ENCODE measurements at regions not wholly inside any gene's neighbourhood (a gene's known extent, or its start where the extent isn't known, plus 50 kb on each side); places are given as distances from the start of the nearest gene placed in this dataset.

DNA sequence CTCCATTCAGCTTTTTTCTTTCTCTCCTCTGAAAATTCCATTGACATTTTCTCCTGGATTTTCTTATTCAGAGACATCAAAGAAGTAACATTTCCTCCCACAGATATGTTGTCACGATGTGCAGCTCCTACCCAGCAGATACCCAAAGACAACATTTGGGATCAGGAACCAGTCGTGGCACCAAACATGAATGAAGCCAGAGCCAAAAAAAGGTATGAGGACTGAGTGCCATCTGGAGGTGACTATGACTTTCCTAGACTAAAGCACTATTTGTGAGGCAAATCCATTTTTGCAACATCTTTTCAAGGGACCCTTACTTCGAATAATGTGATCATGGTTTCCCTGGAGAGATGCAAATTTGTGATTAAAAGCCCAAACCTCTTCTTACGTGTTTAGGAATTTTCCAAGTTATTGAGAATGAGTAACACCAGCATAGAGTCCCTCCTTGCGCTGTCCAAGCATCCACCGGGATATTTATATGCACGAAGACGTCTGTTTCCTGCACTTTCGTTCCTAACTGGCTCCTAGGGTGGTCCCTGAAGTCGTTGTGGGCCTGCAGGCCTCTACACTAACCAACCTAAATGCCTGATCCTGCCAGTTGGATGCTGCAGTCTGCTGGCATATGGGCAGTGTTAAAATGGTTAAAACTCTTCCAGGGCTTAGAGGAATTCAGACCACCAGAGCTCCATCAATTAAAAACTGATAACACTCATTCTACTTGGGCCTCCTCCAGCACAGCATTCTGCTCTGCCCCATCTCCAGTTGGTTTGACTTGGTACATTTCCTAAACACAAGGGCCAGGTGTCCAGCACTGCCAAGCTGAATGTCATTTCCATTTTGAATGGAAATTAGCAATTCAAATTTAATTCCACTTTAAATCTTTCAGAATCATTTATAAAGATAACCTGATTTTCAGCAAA is 256.6 kb downstream of the C6orf118 start:
- POLR2A ChIA-PET = no interaction called here
- Histone ChIP-seq H3K9me1 (ENCODE audit: control insufficient read depth, insufficient read depth, low read length) (no peaks in the 10 kb centered on the region), H3K27ac (ENCODE audit: extremely low read depth, low read depth, low read length) (no peak overlapping the region), H3K79me2 (ENCODE audit: control insufficient read depth, insufficient read depth, low read length) (no peaks in the 10 kb centered on the region), H3K9ac (ENCODE audit: insufficient read depth in 1 of 2, low read depth in 2 of 2, low read length in 2 of 2) (no peak overlapping the region), H3K36me3 (ENCODE audit: control insufficient read depth, insufficient read depth, low read length) (no peaks in the 10 kb centered on the region), H2AFZ (ENCODE audit: low read depth, low read length) (no peak overlapping the region), H3K4me1 (replicated peaks in 1 of 2; ENCODE audit: control insufficient read depth in 2 of 2, insufficient read depth in 2 of 2, low read length in 2 of 2) (no peaks in the 10 kb centered on the region), H4K20me1 (replicated peaks; ENCODE audit: control insufficient read depth, insufficient read depth, low read length) (no peaks in the 10 kb centered on the region), H3K4me3 (no peak overlapping the region), H3K27me3 (ENCODE audit: control insufficient read depth in 2 of 2, insufficient read depth in 2 of 2, low read length in 2 of 2) (no peaks in the 10 kb centered on the region), H3K4me2 (ENCODE audit: insufficient read depth, low read length) (no peak overlapping the region), H3K9me3 (replicated peaks; ENCODE audit: control insufficient read depth, insufficient read depth, low read depth, low read length) (no peaks in the 10 kb centered on the region)
- ATAC-seq = no peak
- in situ Hi-C loops (cut with MboI) (no loop called here), intact Hi-C loops (cut with micrococcal nuclease) (no loop called here)
- BruUV-seq (replicated peaks) = no TSS peak
- WGBS (ENCODE audit: insufficient coverage, low coverage, missing lambda C conversion rate) = 0% methylated on average over 10 of the region's 10 CpGs
- FAIRE-seq = no peak
- CTCF ChIA-PET (ENCODE audit: low intra/inter-chr PET ratio) = no interaction called here
- no peak for DNase-seq (ENCODE audit: extremely low read depth in 1 of 4, low spot score in 3 of 4)
- TF ChIP-seq BHLHE40 (IDR thresholded peaks at IDR 0.05; ENCODE audit: low read length) (no peak), ILK (tag; IDR thresholded peaks at IDR 0.05; ENCODE audit: borderline replicate concordance, low read depth) (no peak), ZNF24 (IDR thresholded peaks at IDR 0.05) (no peak), TOE1 (IDR thresholded peaks at IDR 0.05; ENCODE audit: borderline replicate concordance) (no peak), TOE1 (CRISPR knock-in tag; IDR thresholded peaks at IDR 0.05; ENCODE audit: borderline replicate concordance, low read depth) (no peak), ETV6 (IDR thresholded peaks at IDR 0.05; ENCODE audit: borderline replicate concordance in 1 of 2, low read depth in 2 of 2, low read length in 1 of 2) (no peak), ETV6 (CRISPR knock-in tag; IDR thresholded peaks at IDR 0.05; ENCODE audit: borderline replicate concordance) (no peak), MED1 (CRISPR knock-in tag; IDR thresholded peaks at IDR 0.05; ENCODE audit: borderline replicate concordance) (no peak), ESRRA (IDR thresholded peaks at IDR 0.05; ENCODE audit: borderline replicate concordance, low read depth) (no peak), HEY1 (CRISPR knock-in tag; IDR thresholded peaks at IDR 0.05; ENCODE audit: borderline replicate concordance) (no peak), ZKSCAN1 (IDR thresholded peaks at IDR 0.05; ENCODE audit: low read depth, low read length) (no peak), ZNF408 (CRISPR knock-in tag; IDR thresholded peaks at IDR 0.05; ENCODE audit: low read depth) (no peak)
- TF ChIP-seq, protein P1, sequence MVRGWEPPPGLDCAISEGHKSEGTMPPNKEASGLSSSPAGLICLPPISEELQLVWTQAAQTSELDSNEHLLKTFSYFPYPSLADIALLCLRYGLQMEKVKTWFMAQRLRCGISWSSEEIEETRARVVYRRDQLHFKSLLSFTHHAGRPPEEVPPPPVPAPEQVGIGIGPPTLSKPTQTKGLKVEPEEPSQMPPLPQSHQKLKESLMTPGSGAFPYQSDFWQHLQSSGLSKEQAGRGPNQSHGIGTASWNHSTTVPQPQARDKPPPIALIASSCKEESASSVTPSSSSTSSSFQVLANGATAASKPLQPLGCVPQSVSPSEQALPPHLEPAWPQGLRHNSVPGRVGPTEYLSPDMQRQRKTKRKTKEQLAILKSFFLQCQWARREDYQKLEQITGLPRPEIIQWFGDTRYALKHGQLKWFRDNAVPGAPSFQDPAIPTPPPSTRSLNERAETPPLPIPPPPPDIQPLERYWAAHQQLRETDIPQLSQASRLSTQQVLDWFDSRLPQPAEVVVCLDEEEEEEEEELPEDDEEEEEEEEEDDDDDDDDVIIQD (CRISPR knock-in tag; IDR thresholded peaks at IDR 0.05) = no peak
- TF ChIP-seq, protein P2, sequence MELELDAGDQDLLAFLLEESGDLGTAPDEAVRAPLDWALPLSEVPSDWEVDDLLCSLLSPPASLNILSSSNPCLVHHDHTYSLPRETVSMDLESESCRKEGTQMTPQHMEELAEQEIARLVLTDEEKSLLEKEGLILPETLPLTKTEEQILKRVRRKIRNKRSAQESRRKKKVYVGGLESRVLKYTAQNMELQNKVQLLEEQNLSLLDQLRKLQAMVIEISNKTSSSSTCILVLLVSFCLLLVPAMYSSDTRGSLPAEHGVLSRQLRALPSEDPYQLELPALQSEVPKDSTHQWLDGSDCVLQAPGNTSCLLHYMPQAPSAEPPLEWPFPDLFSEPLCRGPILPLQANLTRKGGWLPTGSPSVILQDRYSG (tag; conservative IDR thresholded peaks at IDR 0.05; ENCODE audit: low read depth) = no peak

Data from K562 (cell line).